Neural cell (in vitro differentiated cells): ENCODE measurements at regions not wholly inside any gene's neighbourhood (a gene's known extent, or its start where the extent isn't known, plus 50 kb on each side); places are given as distances from the start of the nearest gene placed in this dataset.

ENCODE experiments used
- CTCF ChIP-seq: fragments of 450-650 bp; IDR thresholded peaks from 2 replicates; pipeline ENCODE4 v1.5.1; 2014; ENCODE audit warnings: antibody characterized with exemption, mild to moderate bottlenecking, moderate library complexity; ENCODE audit not compliant: poor library complexity, severe bottlenecking
- EZH2 ChIP-seq: fragments of 200-600, 300-800 bp; shearing (Covaris generic), sonication (generic); IDR thresholded peaks from 2 replicates; pipeline ENCODE4 v1.6.1; 2014; ENCODE audit warnings: antibody characterized with exemption, low read length, borderline replicate concordance, mild to moderate bottlenecking; ENCODE audit not compliant: insufficient read depth, poor library complexity, severe bottlenecking
- MXI1 ChIP-seq: fragments of 450-650 bp; conservative IDR thresholded peaks from 2 replicates; pipeline ENCODE4 v1.6.1; 2014; ENCODE audit warnings: antibody characterized with exemption, mild to moderate bottlenecking; ENCODE audit not compliant: poor library complexity, severe bottlenecking
- POLR2AphosphoS5 ChIP-seq: IDR thresholded peaks from 2 replicates; pipeline ENCODE4 v1.6.1; 2012
- RAD21 ChIP-seq: fragments of 450-650 bp; conservative IDR thresholded peaks from 2 replicates; pipeline ENCODE4 v1.6.1; 2014; ENCODE audit warnings: antibody characterized with exemption, mild to moderate bottlenecking, moderate library complexity
- REST ChIP-seq: IDR thresholded peaks from 2 replicates; pipeline ENCODE4 v1.6.1; 2012; ENCODE audit warnings: borderline replicate concordance
- SMC3 ChIP-seq: fragments of 450-650 bp; conservative IDR thresholded peaks from 2 replicates; pipeline ENCODE4 v1.6.1; 2014; ENCODE audit warnings: antibody characterized with exemption, mild to moderate bottlenecking, moderate library complexity; ENCODE audit not compliant: poor library complexity
- TAF1 ChIP-seq: IDR thresholded peaks from 2 replicates; pipeline ENCODE4 v1.6.1; 2012; ENCODE audit warnings: low read depth

GRCh38 chr10:29922892-29923291, 136.5 kb downstream of the JCAD start:
- TF ChIP-seq TAF1: no peak
- TF ChIP-seq CTCF: no peak
- no peak for TF ChIP-seq POLR2AphosphoS5
- no peak for TF ChIP-seq EZH2
- no peak for TF ChIP-seq SMC3
- TF ChIP-seq REST: no peak
- TF ChIP-seq MXI1: no peak
- no peak for TF ChIP-seq RAD21
